DND-41 (cell line): ENCODE measurements at regions not wholly inside any gene's neighbourhood (a gene's known extent, or its start where the extent isn't known, plus 50 kb on each side); places are given as distances from the start of the nearest gene placed in this dataset.

ENCODE experiments used
- ATAC-seq: fragments of 200-7000 bp; cut with Tn5 transposase; 3 replicates; pipeline ENCODE4 v1.9.1; 2021; ENCODE audit warnings: low read depth; ENCODE audit not compliant: insufficient read depth
- DNase-seq: peaks from one replicate; pipeline ENCODE4 v3.0.0-alpha.2; 2020
- H2AFZ ChIP-seq: 2 replicates; pipeline ENCODE4 v1.6.0; 2012; ENCODE audit warnings: low read depth, low read length
- H3K27ac ChIP-seq: 2 replicates; pipeline ENCODE4 v1.5.1; 2012; ENCODE audit warnings: low read length, inconsistent platforms
- H3K27me3 ChIP-seq: fragments of 200-600 bp; sonication (generic); 2 replicates; pipeline ENCODE4 v1.6.0; 2012; ENCODE audit warnings: low read length, mild to moderate bottlenecking, inconsistent platforms; ENCODE audit not compliant: insufficient read depth, poor library complexity
- H3K36me3 ChIP-seq: 2 replicates; pipeline ENCODE4 v1.5.1; 2012; ENCODE audit warnings: low read length, inconsistent platforms; ENCODE audit not compliant: insufficient read depth
- H3K4me1 ChIP-seq: 2 replicates; pipeline ENCODE4 v1.5.1; 2012; ENCODE audit warnings: mild to moderate bottlenecking, low read length; ENCODE audit not compliant: insufficient read depth
- H3K4me2 ChIP-seq: 2 replicates; pipeline ENCODE4 v1.6.0; 2012; ENCODE audit warnings: mild to moderate bottlenecking, moderate library complexity, low read length, inconsistent platforms; ENCODE audit not compliant: insufficient read depth
- H3K4me3 ChIP-seq, 2 experiments: fragments of 200-600 bp in 1 of 2; shearing (Covaris generic) in 1 of 2; 2 replicates each; pipeline ENCODE4 v1.5.1; 2012 to 2016; ENCODE audit warnings: inconsistent platforms in 2 of 2, low read length in 2 of 2, mild to moderate bottlenecking in 2 of 2, low read depth in 1 of 2, moderate library complexity in 1 of 2
- H3K79me2 ChIP-seq: 2 replicates; pipeline ENCODE4 v1.6.0; 2012; ENCODE audit warnings: low read length, inconsistent platforms; ENCODE audit not compliant: insufficient read depth
- H3K9ac ChIP-seq: 2 replicates; pipeline ENCODE4 v1.6.0; 2012; ENCODE audit warnings: low read depth, mild to moderate bottlenecking, inconsistent platforms, low read length, moderate library complexity
- H3K9me3 ChIP-seq: 2 replicates; pipeline ENCODE4 v1.5.1; 2012; ENCODE audit warnings: low read length, moderate library complexity, mild to moderate bottlenecking, inconsistent platforms; ENCODE audit not compliant: insufficient read depth, severe bottlenecking
- H4K20me1 ChIP-seq: 2 replicates; pipeline ENCODE4 v1.6.0; 2012; ENCODE audit warnings: low read length; ENCODE audit not compliant: insufficient read depth
- EZH2 ChIP-seq: IDR thresholded peaks from 3 replicates; pipeline ENCODE4 v1.6.1; 2012; ENCODE audit warnings: borderline replicate concordance, low read depth, mild to moderate bottlenecking, moderate library complexity, low read length, inconsistent platforms; ENCODE audit not compliant: severe bottlenecking
- TF ChIP-seq, protein P1 (sequence below): IDR thresholded peaks from 2 replicates; pipeline ENCODE4 v1.5.1; 2012; ENCODE audit warnings: borderline replicate concordance, low read length, moderate library complexity, mild to moderate bottlenecking; ENCODE audit not compliant: poor library complexity, severe bottlenecking; ENCODE audit errors: extremely low read depth

DNA sequence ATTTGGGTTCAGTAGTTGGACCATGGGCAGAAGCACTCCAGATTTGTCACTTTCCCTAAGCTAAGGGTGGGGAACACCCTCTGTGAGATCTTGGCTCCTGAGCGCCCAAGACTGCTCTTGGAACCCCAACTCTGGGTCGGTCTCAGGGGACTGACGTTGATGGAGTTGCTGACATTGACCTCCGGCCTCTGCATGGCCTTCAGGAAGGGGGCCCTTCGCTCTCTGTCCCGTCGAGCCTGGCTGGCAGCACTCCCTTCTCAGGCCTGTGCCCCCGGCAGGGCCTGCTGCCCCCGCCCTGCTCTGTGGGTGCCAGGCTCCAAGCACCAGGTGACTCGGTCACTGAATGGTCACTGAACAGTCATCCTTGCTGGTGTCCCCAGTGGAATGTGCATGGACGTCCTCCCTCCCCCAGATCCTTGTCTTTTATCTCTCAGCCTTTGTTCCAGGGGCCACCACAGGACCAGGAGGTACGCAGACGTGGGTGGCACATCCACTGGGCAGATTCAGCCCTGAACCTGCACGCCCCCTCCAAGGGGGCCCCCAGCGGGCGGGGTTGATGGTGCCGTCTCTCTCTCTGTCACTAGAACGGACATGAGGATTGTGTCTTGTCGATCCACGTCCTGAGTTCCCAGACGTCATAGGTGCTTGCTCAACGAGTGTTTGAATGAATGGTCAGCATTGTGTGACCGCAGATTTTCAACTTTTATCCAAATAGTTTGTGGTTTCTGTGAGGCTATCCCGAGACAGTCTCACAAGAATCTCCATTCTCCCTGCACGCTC, 314.5 kb downstream of the SEC14L1 start:
- Histone ChIP-seq H3K36me3 (peaks cover 95% of the 10 kb centered on the region), H3K9me3 (no peaks in the 10 kb centered on the region), H4K20me1 (peaks cover 75% of the 10 kb centered on the region), H3K27ac (peak overlapping the region; percentile 85), H3K9ac (peak overlapping the region; percentile 97), H3K4me3 (peak overlapping the region; percentile 68 to 92; a peak in 3 of 4 replicates), H3K4me2 (peak overlapping the region; percentile 66), H3K27me3 (no peaks in the 10 kb centered on the region), H3K79me2 (peaks cover 100% of the 10 kb centered on the region), H2AFZ (no peak overlapping the region), H3K4me1 (peaks cover 81% of the 10 kb centered on the region)
- DNase-seq (no peak), ATAC-seq (no peak)
- no peak for TF ChIP-seq EZH2
- TF ChIP-seq, protein P1, sequence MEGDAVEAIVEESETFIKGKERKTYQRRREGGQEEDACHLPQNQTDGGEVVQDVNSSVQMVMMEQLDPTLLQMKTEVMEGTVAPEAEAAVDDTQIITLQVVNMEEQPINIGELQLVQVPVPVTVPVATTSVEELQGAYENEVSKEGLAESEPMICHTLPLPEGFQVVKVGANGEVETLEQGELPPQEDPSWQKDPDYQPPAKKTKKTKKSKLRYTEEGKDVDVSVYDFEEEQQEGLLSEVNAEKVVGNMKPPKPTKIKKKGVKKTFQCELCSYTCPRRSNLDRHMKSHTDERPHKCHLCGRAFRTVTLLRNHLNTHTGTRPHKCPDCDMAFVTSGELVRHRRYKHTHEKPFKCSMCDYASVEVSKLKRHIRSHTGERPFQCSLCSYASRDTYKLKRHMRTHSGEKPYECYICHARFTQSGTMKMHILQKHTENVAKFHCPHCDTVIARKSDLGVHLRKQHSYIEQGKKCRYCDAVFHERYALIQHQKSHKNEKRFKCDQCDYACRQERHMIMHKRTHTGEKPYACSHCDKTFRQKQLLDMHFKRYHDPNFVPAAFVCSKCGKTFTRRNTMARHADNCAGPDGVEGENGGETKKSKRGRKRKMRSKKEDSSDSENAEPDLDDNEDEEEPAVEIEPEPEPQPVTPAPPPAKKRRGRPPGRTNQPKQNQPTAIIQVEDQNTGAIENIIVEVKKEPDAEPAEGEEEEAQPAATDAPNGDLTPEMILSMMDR: no peak

DNA sequence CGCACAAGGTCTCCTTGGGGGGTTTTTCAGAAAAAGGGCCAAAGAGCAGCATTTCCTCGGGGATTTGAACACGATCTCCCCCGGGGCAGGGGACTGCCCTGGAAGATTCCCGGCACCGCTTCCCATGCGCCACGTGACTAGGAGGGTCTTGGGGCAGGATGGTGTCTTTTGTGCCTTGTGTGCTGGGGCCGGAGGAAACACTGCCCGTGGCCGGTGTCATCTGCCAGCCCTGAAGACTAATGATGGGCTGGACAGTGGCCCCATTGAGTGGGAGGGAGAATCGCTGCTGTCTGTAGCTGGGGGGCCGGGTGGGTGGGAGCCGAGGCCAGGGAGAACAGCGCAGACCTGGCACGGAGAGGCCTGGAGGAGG, 315.1 kb downstream of the SEC14L1 start:
- peaks cover 80% of the 10 kb centered on the region for H4K20me1 ChIP-seq
- DNase-seq (no peak), ATAC-seq (no peak)
- no peaks in the 10 kb centered on the region for H3K27me3 ChIP-seq
- no peaks in the 10 kb centered on the region for H3K9me3 ChIP-seq
- peak overlapping the region; percentile 97; the same call in 1 of the 2 replicates for H3K9ac ChIP-seq
- peak overlapping the region; percentile 85 for H3K27ac ChIP-seq
- peak overlapping the region; percentile 66 for H3K4me2 ChIP-seq
- TF ChIP-seq, protein P1: no peak
- no peak for TF ChIP-seq EZH2
- peaks cover 81% of the 10 kb centered on the region for H3K4me1 ChIP-seq
- peaks cover 100% of the 10 kb centered on the region for H3K79me2 ChIP-seq
- H3K36me3 ChIP-seq: peaks cover 95% of the 10 kb centered on the region
- H2AFZ ChIP-seq: no peak overlapping the region
- H3K4me3 ChIP-seq: peak overlapping the region in 1 of 2 experiments; percentile 68; a peak in 2 of 4 replicates

DNA sequence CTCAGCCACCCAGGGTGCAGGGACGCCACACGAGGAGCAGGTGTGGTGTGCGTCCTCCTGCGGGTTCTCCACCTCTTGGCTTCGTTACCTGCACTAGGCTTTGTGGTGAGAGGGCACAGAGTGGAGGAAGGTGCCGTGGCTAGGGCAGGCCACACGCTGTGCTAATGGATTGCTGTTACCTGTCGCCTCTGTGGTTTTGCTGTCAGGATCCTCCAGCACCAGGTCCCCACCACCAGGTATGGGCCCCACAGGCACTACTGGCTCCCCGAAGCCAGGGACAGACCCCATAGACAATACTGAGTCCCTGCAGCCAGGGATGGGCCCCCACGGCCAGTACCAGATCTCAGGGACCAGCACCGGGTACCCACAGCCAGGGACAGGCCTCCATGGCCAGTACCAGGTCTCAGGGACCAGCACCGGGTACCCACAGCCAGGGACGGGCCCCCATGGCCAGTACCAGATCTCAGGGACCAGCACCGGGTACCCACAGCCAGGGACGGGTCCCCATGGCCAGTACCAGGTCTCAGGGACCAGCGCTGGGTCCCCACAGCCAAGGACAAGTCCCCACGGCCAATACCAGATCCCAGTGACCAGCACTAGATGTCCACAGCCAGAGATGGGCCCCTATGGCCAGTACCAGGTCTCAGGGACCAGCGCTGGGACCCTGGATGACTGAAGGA, 315.6 kb downstream of the SEC14L1 start:
- ATAC-seq (no peak), DNase-seq (no peak)
- Histone ChIP-seq H3K27ac (peak overlapping the region; percentile 85), H4K20me1 (peaks cover 83% of the 10 kb centered on the region), H3K4me3 (peak overlapping the region in 1 of 2 experiments; percentile 44; a peak in 2 of 4 replicates), H3K9me3 (no peaks in the 10 kb centered on the region), H3K27me3 (no peaks in the 10 kb centered on the region), H2AFZ (no peak overlapping the region), H3K36me3 (peaks cover 94% of the 10 kb centered on the region), H3K79me2 (peaks cover 100% of the 10 kb centered on the region), H3K4me2 (peak overlapping the region; percentile 66), H3K4me1 (peaks cover 85% of the 10 kb centered on the region), H3K9ac (peak overlapping the region; percentile 97)
- TF ChIP-seq, protein P1: no peak
- no peak for TF ChIP-seq EZH2
